ENCODE measurements at regions not wholly inside any gene's neighbourhood (a gene's known extent, or its start where the extent isn't known, plus 50 kb on each side); places are given as distances from the start of the nearest gene placed in this dataset.

DNA sequence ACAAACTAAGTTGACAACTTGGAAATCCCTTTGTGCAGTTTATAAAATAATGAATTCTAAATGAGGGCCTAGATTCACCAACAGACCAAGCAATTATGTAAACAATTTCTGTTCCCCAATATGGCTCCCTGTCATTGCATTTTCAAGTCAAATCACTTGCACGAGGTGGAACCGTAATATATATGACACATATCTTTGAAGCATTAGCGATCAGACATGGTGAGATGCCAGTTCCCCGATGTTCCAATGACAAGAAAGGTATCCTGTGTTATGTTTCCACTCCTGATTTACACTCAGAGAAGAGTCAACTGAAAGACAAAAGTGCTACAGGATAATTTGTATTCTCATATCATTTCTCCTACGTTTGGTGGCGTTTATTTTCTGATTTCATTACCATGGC, 108.5 kb upstream of the TDRD3 start:
- DNase-seq, result no peak

DNA sequence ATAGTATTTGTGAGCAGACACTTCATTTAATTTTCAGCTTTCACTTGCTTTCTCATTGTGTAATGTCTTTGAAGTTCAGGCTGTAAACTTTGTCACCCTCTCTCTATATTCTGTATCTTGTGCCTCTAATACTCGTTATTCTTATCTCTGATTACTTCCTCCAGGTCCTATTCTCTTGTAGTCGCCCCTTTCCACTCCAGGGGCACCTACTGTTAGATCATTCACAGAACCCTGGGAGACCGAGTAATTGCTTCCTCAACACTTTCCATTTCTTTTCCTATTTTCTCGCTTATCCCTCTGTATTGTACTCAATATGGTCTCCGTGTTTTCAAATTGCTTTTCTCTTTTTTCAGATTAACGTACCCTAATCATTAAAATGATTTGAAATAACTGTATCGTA, 93.9 kb upstream of the TDRD3 start:
- no peak for DNase-seq

- peak in 1 of 3 donors; percentile 3 for DNase-seq
These were observed 85.5 kb upstream of the TDRD3 start for GRCh38 chr13:60311527-60311926.

- DNase-seq, result no peak
These were observed 84.0 kb upstream of the TDRD3 start for GRCh38 chr13:60312851-60313505.

- no peak for DNase-seq
These were observed 78.8 kb upstream of the TDRD3 start for GRCh38 chr13:60318186-60318585.

DNA sequence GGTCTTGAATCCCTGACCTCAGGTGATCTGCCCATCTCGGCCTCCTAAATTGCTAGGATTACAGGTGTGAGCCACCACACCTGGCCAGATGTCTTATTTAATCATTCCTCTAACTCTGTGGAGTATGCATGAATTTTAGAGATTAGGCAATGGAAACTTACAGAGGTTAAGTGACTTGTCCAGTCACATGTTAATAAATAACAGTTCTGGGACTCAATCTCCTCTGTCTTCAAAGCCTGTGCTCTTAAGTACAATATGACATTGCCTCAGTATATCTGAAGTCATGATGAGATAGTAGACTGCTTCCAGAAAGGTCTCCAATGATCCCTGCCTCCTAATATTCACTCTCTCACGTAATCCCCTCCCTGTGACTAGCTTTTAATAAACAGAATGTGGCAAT, 72.9 kb upstream of the TDRD3 start:
- DNase-seq, result no peak

- no peak for DNase-seq
These were observed 70.7 kb upstream of the TDRD3 start for GRCh38 chr13:60326273-60326672.

GRCh38 chr13:60327511-60327910, 69.5 kb upstream of the TDRD3 start:
- no peak for DNase-seq

- no peak for DNase-seq
These were observed 68.9 kb upstream of the TDRD3 start for GRCh38 chr13:60328073-60328472.

DNA sequence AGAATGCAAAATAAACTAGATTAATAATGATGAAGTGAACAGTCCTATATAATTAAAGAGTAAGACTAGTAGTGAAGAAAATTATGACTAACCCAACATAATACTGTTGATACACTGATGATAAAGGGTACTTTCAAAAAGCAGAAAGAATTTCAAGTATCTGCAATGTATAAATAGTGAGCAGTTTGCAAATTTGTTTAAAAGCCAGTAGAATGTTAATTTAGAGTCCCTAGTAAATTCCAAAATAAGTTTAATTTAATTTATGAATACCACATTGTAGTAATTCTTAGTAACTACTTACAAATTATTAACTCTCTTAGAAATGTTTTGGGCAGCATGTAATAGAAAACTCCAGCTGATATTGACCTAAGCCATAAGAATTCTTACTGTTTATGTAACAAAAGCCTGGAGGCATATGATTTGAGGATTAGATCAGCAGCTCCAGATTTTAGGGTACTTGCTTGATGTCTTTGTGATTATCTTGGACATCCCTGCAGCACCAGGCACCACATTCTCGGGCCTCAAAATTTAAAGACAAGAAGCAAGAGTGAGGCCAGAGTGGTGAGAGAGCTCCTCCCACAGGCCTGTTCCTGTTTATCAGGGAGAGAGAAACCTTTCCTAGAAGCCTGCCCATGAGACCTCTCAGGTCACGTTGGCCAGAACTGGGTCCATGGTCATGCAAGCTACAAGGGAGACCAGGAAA, 67.6 kb upstream of the TDRD3 start:
- peak; percentile 22 to 38 (median 24) for DNase-seq

DNA sequence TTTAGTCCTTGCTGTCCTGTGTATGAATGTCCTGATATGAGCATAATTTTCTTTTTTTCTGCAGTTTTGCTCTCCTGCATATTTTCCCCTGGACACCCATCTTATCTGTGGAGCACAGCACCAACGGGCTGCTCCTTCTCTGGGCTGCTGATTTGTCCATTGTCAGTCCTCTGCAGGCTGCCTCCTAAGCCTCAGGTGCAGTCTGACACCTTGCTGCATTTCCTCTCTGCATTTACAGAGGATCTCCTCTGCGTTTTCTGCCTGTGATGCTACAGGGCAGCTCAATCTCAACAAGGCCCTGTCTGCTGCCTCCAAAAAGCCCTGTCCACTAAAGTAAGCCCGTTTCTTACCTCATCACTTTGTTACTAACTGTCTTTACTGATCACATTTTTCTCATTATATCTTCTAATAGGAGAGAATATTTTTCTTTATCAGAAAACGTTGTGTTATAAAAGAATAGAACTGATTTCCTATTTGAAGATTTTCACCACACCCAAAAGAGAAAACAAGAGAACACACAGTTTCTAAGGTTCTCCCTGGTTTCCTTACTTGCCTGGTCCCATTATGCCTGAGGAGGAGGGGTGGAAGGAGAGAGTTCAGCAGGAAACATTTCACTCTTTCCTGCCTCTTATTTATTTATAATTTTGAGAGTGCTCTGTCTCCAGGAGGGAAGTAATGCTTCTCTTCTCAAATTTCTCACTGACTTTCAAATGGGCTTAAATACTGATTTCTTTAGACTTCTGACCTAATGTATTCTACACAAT, 65.6 kb upstream of the TDRD3 start:
- no peak for DNase-seq

- no peak for DNase-seq
These were observed 64.3 kb upstream of the TDRD3 start for GRCh38 chr13:60332682-60333081.

DNA sequence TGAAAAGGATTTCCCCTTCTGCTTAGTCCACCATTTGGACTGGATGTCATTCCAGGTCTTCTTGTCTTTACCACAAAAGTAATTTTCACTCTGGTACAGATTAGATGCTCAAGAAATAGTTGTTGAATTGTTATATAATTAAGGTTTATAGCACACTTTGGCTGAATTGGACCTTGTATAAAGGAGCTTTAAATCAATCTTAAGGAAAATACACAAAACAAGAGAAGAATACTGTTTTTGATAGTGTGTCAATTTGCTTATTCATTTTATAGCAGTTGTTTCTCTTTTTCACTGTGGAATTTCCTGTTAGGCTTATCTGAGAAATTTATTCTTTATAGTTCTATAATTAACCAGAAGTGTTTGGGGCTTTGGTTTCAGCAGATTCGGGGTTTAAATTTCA, 62.7 kb upstream of the TDRD3 start:
- no peak for DNase-seq

DNA sequence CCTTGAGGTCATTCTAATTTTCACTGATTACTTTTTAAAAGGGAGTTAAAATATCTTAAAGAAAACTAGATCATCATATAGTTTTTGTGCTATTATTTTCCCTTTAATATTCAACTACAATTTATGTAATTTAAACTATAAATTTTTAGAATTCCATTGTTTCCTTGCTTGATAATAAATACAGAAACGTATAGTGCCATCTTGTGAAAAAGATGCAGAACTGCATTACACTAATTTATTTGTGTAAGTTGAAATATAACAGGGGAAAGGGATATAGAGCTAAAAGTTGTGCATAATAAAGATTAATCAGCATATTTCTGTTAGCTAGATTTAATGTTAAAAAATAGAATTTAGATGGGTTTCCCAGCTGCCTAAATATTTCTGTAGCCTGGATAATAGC, 61.5 kb upstream of the TDRD3 start:
- peak; percentile 7 to 57 (median 39) for DNase-seq

DNA sequence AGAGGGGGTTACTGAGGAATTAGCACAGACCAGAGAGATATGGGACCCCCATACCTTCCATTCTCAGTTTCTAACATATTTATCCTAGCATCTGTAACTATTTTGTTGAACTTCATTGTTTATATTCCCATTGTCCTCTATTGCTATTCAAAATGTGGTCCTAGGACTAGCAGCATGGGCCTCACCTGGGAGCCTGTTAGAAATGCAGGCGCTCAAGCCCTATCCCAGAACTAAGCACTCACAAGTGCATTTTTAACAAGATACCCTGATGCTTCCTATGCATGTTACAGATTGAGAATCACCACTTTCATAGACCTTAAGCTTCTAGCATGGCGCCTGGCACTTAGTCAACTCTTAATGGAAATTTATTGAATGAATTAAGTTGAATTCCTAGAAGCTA, 58.3 kb upstream of the TDRD3 start:
- no peak for DNase-seq

- no peak for DNase-seq
These were observed 53.0 kb upstream of the TDRD3 start for GRCh38 chr13:60343978-60344377.

DNA sequence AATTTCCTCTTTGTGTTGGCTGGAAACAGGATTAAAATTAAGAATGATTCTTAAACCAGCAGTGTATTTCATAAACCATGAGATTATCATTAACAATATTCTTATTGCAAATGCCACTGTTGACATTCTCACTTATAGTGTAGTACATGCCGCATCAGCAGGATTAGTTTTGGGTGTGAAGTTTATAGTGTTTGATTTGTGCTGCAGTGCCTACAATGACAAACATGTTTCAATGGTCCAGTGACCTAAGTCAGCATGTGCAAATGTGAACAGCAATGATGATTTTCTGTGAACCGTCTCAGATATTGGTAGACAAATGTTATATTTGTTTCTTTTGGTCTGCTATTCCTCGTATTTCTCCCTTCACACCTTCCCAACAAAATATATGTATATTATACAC, 49.8 kb upstream of the TDRD3 start:
- no peak for DNase-seq

Data from suppressor macrophage treated with lipopolysaccharide for 1 hour (primary cell).